Neural progenitor cell (in vitro differentiated cells): ENCODE measurements at regions not wholly inside any gene's neighbourhood (a gene's known extent, or its start where the extent isn't known, plus 50 kb on each side); places are given as distances from the start of the nearest gene placed in this dataset.

Experiments
- DNase-seq: peaks from one replicate; pipeline ENCODE4 v3.0.0-alpha.2; 2016; ENCODE audit warnings: low spot score
- H2AFZ ChIP-seq: fragments of 200-600 bp; sonication (generic); replicated peaks from 2 replicates; pipeline ENCODE4 v1.6.1; 2016; ENCODE audit warnings: antibody characterized with exemption
- H3F3A ChIP-seq: fragments of 200-600 bp; sonication (generic); 2 replicates; pipeline ENCODE4 v1.6.1; 2016; ENCODE audit warnings: antibody characterized with exemption, low read depth
- H3K27ac ChIP-seq: fragments of 200-600 bp; sonication (generic); 2 replicates; pipeline ENCODE4 v1.5.1; 2016; ENCODE audit warnings: mild to moderate bottlenecking
- H3K27me3 ChIP-seq: fragments of 200-600 bp; sonication (generic); 2 replicates; pipeline ENCODE4 v1.6.1; 2016; ENCODE audit warnings: mild to moderate bottlenecking, moderate library complexity
- H3K36me3 ChIP-seq: fragments of 200-600 bp; sonication (generic); 2 replicates; pipeline ENCODE4 v1.5.1; 2016
- H3K4me1 ChIP-seq: fragments of 200-600 bp; sonication (generic); 2 replicates; pipeline ENCODE4 v1.6.1; 2016; ENCODE audit warnings: mixed run types
- H3K4me2 ChIP-seq: fragments of 200-600 bp; sonication (generic); 2 replicates; pipeline ENCODE4 v1.6.1; 2016
- H3K4me3 ChIP-seq: fragments of 200-600 bp; sonication (generic); 2 replicates; pipeline ENCODE4 v1.5.1; 2016
- H3K79me2 ChIP-seq: fragments of 200-600 bp; sonication (generic); 2 replicates; pipeline ENCODE4 v1.6.1; 2016; ENCODE audit warnings: low read depth
- H3K9ac ChIP-seq: fragments of 200-600 bp; sonication (generic); 2 replicates; pipeline ENCODE4 v1.6.1; 2016
- H3K9me3 ChIP-seq: fragments of 200-600 bp; sonication (generic); 2 replicates; pipeline ENCODE4 v1.5.1; 2016; ENCODE audit warnings: low read depth
- H4K20me1 ChIP-seq: fragments of 200-600 bp; sonication (generic); 2 replicates; pipeline ENCODE4 v1.6.1; 2016; ENCODE audit warnings: low read depth
- H3K27ac Mint-ChIP-seq: 3 replicates; pipeline ENCODE4 v1.8.0; 2021; ENCODE audit warnings: mixed read lengths
- H3K27me3 Mint-ChIP-seq: 2 replicates; pipeline ENCODE4 v1.8.0; 2022; ENCODE audit warnings: low read depth, mild to moderate bottlenecking, inconsistent platforms, moderate library complexity, mixed read lengths; ENCODE audit not compliant: insufficient read depth
- H3K36me3 Mint-ChIP-seq: 3 replicates; pipeline ENCODE4 v1.8.0; 2021; ENCODE audit warnings: mixed read lengths
- H3K4me1 Mint-ChIP-seq: 3 replicates; pipeline ENCODE4 v1.8.0; 2021; ENCODE audit warnings: mixed read lengths
- H3K4me3 Mint-ChIP-seq: 3 replicates; pipeline ENCODE4 v1.8.0; 2021; ENCODE audit warnings: mild to moderate bottlenecking, moderate library complexity, mixed read lengths
- H3K9me3 Mint-ChIP-seq: 3 replicates; pipeline ENCODE4 v1.8.0; 2020; ENCODE audit warnings: mixed read lengths
- CTCF ChIP-seq: fragments of 200-600 bp; sonication (generic); IDR thresholded peaks from 2 replicates; pipeline ENCODE4 v1.5.1; 2017; ENCODE audit warnings: antibody characterized with exemption, mild to moderate bottlenecking
- EZH2 ChIP-seq: fragments of 200-600 bp; sonication (generic); IDR thresholded peaks from 2 replicates; pipeline ENCODE4 v1.6.1; 2017; ENCODE audit warnings: antibody characterized with exemption, mild to moderate bottlenecking, moderate library complexity
- EZH2phosphoT487 ChIP-seq: fragments of 200-600 bp; sonication (generic); IDR thresholded peaks from 2 replicates; pipeline ENCODE4 v1.6.1; 2017; ENCODE audit warnings: antibody characterized with exemption

GRCh38 chr3:194072691-194073279 lies 63.2 kb upstream of the HES1 start:
- H3K9me3 Mint-ChIP-seq, result peaks cover 18% of the 10 kb centered on the region
- H3K9ac ChIP-seq, result no peak overlapping the region
- DNase-seq, result no peak
- no peak overlapping the region for H3K27ac ChIP-seq
- no peak overlapping the region for H3K27ac Mint-ChIP-seq
- no peak overlapping the region for H3K4me3 Mint-ChIP-seq
- no peak overlapping the region for H2AFZ ChIP-seq
- peaks cover 36% of the 10 kb centered on the region for H3K27me3 ChIP-seq
- peaks cover under 1% of the 10 kb centered on the region for H3K36me3 Mint-ChIP-seq
- no peaks in the 10 kb centered on the region for H3K9me3 ChIP-seq
- H3K4me3 ChIP-seq, result no peak overlapping the region
- H3K4me1 Mint-ChIP-seq, result peaks cover 34% of the 10 kb centered on the region
- no peaks in the 10 kb centered on the region for H4K20me1 ChIP-seq
- TF ChIP-seq CTCF (no peak), EZH2phosphoT487 (no peak), EZH2 (no peak)
- peaks cover 10% of the 10 kb centered on the region for H3K4me1 ChIP-seq
- no peak overlapping the region for H3K4me2 ChIP-seq
- peaks cover 31% of the 10 kb centered on the region for H3K27me3 Mint-ChIP-seq
- H3K79me2 ChIP-seq, result no peaks in the 10 kb centered on the region
- no peaks in the 10 kb centered on the region for H3K36me3 ChIP-seq
- H3F3A ChIP-seq, result peaks cover 13% of the 10 kb centered on the region

- Mint-ChIP-seq H3K9me3 (peaks cover 12% of the 10 kb centered on the region), H3K4me1 (peaks cover 43% of the 10 kb centered on the region), H3K27me3 (peaks cover 27% of the 10 kb centered on the region), H3K27ac (no peak overlapping the region), H3K36me3 (no peaks in the 10 kb centered on the region), H3K4me3 (no peak overlapping the region)
- Histone ChIP-seq H3K27me3 (peaks cover 39% of the 10 kb centered on the region), H3K4me1 (peaks cover 13% of the 10 kb centered on the region), H2AFZ (no peak overlapping the region), H3F3A (peaks cover 13% of the 10 kb centered on the region), H3K36me3 (no peaks in the 10 kb centered on the region), H3K27ac (no peak overlapping the region), H4K20me1 (no peaks in the 10 kb centered on the region), H3K9me3 (no peaks in the 10 kb centered on the region), H3K4me2 (no peak overlapping the region), H3K9ac (no peak overlapping the region), H3K4me3 (no peak overlapping the region), H3K79me2 (no peaks in the 10 kb centered on the region)
- TF ChIP-seq EZH2, result no peak
- TF ChIP-seq EZH2phosphoT487, result no peak
- no peak for TF ChIP-seq CTCF
- DNase-seq, result no peak
Observed at GRCh38 chr3:194073926-194074325, 62.0 kb upstream of the HES1 start.

- Mint-ChIP-seq H3K4me1 (peaks cover 48% of the 10 kb centered on the region), H3K4me3 (no peak overlapping the region), H3K27ac (no peak overlapping the region), H3K27me3 (peaks cover 20% of the 10 kb centered on the region), H3K9me3 (peaks cover 3% of the 10 kb centered on the region), H3K36me3 (no peaks in the 10 kb centered on the region)
- H3F3A ChIP-seq, result peaks cover 13% of the 10 kb centered on the region
- no peaks in the 10 kb centered on the region for H3K79me2 ChIP-seq
- peaks cover 32% of the 10 kb centered on the region for H3K27me3 ChIP-seq
- DNase-seq, result no peak
- H3K4me2 ChIP-seq, result no peak overlapping the region
- no peak overlapping the region for H3K4me3 ChIP-seq
- H2AFZ ChIP-seq, result no peak overlapping the region
- H3K36me3 ChIP-seq, result no peaks in the 10 kb centered on the region
- no peak overlapping the region for H3K9ac ChIP-seq
- no peaks in the 10 kb centered on the region for H4K20me1 ChIP-seq
- no peaks in the 10 kb centered on the region for H3K9me3 ChIP-seq
- no peak overlapping the region for H3K27ac ChIP-seq
- TF ChIP-seq CTCF, result no peak
- peaks cover 18% of the 10 kb centered on the region for H3K4me1 ChIP-seq
Observed at GRCh38 chr3:194075088-194075615, 60.8 kb upstream of the HES1 start.
